ENCODE measurements at regions not wholly inside any gene's neighbourhood (a gene's known extent, or its start where the extent isn't known, plus 50 kb on each side); places are given as distances from the start of the nearest gene placed in this dataset.

GRCh38 chr6:97394160-97394748 lies 111.2 kb upstream of the MMS22L start:
- Histone ChIP-seq H3K4me1 (ENCODE audit: control insufficient read depth in 1 of 2, insufficient read depth in 2 of 2, low read length in 2 of 2) (no peaks in the 10 kb centered on the region), H3K4me2 (ENCODE audit: low read length) (no peak overlapping the region), H3K79me2 (ENCODE audit: insufficient read depth, low read length) (no peaks in the 10 kb centered on the region), H4K20me1 (ENCODE audit: insufficient read depth) (no peaks in the 10 kb centered on the region), H3K27me3 (ENCODE audit: insufficient read depth, low read length) (no peaks in the 10 kb centered on the region), H2AFZ (ENCODE audit: low read depth, low read length, poor library complexity, severe bottlenecking) (peak overlapping the region; percentile 87), H3K36me3 (ENCODE audit: control insufficient read depth in 1 of 2, insufficient read depth in 2 of 2, low read length in 2 of 2) (no peaks in the 10 kb centered on the region), H3K9me3 (ENCODE audit: control insufficient read depth in 1 of 2, insufficient read depth in 1 of 2, low read depth in 1 of 2, low read length in 2 of 2) (no peaks in the 10 kb centered on the region), H3K9ac (ENCODE audit: low read length) (no peak overlapping the region), H3K9me2 (ENCODE audit: insufficient read depth) (no peaks in the 10 kb centered on the region), H3K27ac (ENCODE audit: low read depth, low read length) (no peak overlapping the region), H3K4me3 (replicated peaks in 1 of 2; ENCODE audit: low read depth in 1 of 2, low read length in 2 of 2) (no peak overlapping the region)
- DNase-seq (ENCODE audit: low read depth, low spot score), result peak; percentile 64
- peak; percentile 94 for ATAC-seq
- intact Hi-C loops (cut with micrococcal nuclease), result loop anchor here (1.0 to 10.0 kb wide), 3 partner anchors 179 to 326 kb away; no protein-coding TSS in a partner anchor
- ChIA-PET CTCF (interaction anchor here (1.2 to 1.3 kb wide), 2 partner anchors 212 to 531 kb away, joined by 3 to 4 read pairs; no protein-coding TSS in a partner anchor), POLR2A (no interaction called here), RAD21 (ENCODE audit: low non-redundant PET in 1 of 2, low total read pairs in 2 of 2, uncharacterized antibody in 2 of 2, unreplicated experiment in 2 of 2) (no interaction called here)
- no TSS peak for BruUV-seq (replicated peaks)
- TF ChIP-seq ATF3 (IDR thresholded peaks at IDR 0.05), result no peak
- TF ChIP-seq TCF7L2 (IDR thresholded peaks at IDR 0.05; ENCODE audit: borderline replicate concordance, extremely low read depth, insufficient read depth, insufficient read length), result no peak
- no peak for TF ChIP-seq ZNF274 (IDR thresholded peaks at IDR 0.05; ENCODE audit: low read depth, low read length)
- TF ChIP-seq EZH2 (IDR thresholded peaks at IDR 0.05), result no peak
- no peak for TF ChIP-seq SRF (IDR thresholded peaks at IDR 0.05; ENCODE audit: low read depth)
- no peak for TF ChIP-seq CEBPB (IDR thresholded peaks at IDR 0.05; ENCODE audit: low read depth)
- no peak for TF ChIP-seq REST (IDR thresholded peaks at IDR 0.05; ENCODE audit: low read depth)
- peak; percentile 87 for TF ChIP-seq RAD21 (IDR thresholded peaks at IDR 0.05; ENCODE audit: low read depth)
- no peak for TF ChIP-seq ZFX (IDR thresholded peaks at IDR 0.05)
- no peak for TF ChIP-seq EZH2phosphoT487 (IDR thresholded peaks at IDR 0.05; ENCODE audit: borderline replicate concordance)
- TF ChIP-seq ZBTB33 (IDR thresholded peaks at IDR 0.05; ENCODE audit: extremely low read depth, insufficient replicate concordance, low read length), result no peak
- TF ChIP-seq YY1 (IDR thresholded peaks at IDR 0.05; ENCODE audit: extremely low read depth, insufficient replicate concordance, low read depth, low read length), result no peak
- TF ChIP-seq FOSL1 (IDR thresholded peaks at IDR 0.05; ENCODE audit: low read depth), result no peak
- TF ChIP-seq JUND (IDR thresholded peaks at IDR 0.05), result no peak
- peak; percentile 81 to 91 (median 82) for TF ChIP-seq CTCF (IDR thresholded peaks at IDR 0.05 in 2 of 3, conservative IDR thresholded peaks at IDR 0.05 in 1 of 3; ENCODE audit: borderline replicate concordance in 1 of 3, insufficient read depth in 1 of 3, low read depth in 2 of 3, low read length in 2 of 3)
- no peak for TF ChIP-seq ELF1 (IDR thresholded peaks at IDR 0.05; ENCODE audit: borderline replicate concordance, low read depth)

All from HCT116 (cell line).